ENCODE measurements at regions not wholly inside any gene's neighbourhood (a gene's known extent, or its start where the extent isn't known, plus 50 kb on each side); places are given as distances from the start of the nearest gene placed in this dataset.

GRCh38 chr22:47634347-47634746 is 871.9 kb downstream of the TBC1D22A start:
- TF ChIP-seq, protein P1, sequence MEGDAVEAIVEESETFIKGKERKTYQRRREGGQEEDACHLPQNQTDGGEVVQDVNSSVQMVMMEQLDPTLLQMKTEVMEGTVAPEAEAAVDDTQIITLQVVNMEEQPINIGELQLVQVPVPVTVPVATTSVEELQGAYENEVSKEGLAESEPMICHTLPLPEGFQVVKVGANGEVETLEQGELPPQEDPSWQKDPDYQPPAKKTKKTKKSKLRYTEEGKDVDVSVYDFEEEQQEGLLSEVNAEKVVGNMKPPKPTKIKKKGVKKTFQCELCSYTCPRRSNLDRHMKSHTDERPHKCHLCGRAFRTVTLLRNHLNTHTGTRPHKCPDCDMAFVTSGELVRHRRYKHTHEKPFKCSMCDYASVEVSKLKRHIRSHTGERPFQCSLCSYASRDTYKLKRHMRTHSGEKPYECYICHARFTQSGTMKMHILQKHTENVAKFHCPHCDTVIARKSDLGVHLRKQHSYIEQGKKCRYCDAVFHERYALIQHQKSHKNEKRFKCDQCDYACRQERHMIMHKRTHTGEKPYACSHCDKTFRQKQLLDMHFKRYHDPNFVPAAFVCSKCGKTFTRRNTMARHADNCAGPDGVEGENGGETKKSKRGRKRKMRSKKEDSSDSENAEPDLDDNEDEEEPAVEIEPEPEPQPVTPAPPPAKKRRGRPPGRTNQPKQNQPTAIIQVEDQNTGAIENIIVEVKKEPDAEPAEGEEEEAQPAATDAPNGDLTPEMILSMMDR (conservative IDR thresholded peaks at IDR 0.05; ENCODE audit: low read length) = no peak
- TF ChIP-seq EZH2phosphoT487 (IDR thresholded peaks at IDR 0.05; ENCODE audit: borderline replicate concordance) = no peak
